Right lobe of liver (tissue), 6 donors: ENCODE measurements at regions not wholly inside any gene's neighbourhood (a gene's known extent, or its start where the extent isn't known, plus 50 kb on each side); places are given as distances from the start of the nearest gene placed in this dataset.
A peak's percentile ranks its signal among the peaks of the same experiment; 100 is the strongest.

Experiments used
- ATAC-seq, 4 donors: fragments of 200-7000 bp; cut with Tn5 transposase; one replicate each; pipeline ENCODE4 v1.9.1; 2020; ENCODE audit warnings: mild to moderate bottlenecking in 4 of 4, moderate library complexity in 4 of 4
- DNase-seq, 3 donors: peaks; one replicate each; pipeline ENCODE4 v3.0.0-alpha.2; 2020
- H3K27ac ChIP-seq, 3 donors: fragments of 200-600 bp; one replicate each; pipeline ENCODE4 v1.8.0; 2022
- H3K27me3 ChIP-seq, 2 donors: fragments of 200-600 bp; one replicate each; pipeline ENCODE4 v1.8.0; 2022
- H3K36me3 ChIP-seq, 4 donors: fragments of 200-600 bp; sonication (generic) in 1 of 4; one replicate each; pipeline versions ENCODE4 v1.5.1 to v1.8.0; 2017 to 2022; ENCODE audit warnings: control low read depth in 1 of 4
- H3K4me1 ChIP-seq, 4 donors: fragments of 200-600 bp; sonication (generic) in 1 of 4; one replicate each; pipeline versions ENCODE4 v1.5.1 to v1.8.0; 2017 to 2022; ENCODE audit warnings: control low read depth in 1 of 4
- H3K4me3 ChIP-seq, 3 donors: fragments of 200-600 bp; one replicate each; pipeline ENCODE4 v1.8.0; 2022
- H3K9me3 ChIP-seq, 4 donors: fragments of 200-600 bp; sonication (generic) in 1 of 4; one replicate each; pipeline versions ENCODE4 v1.5.1 to v1.8.0; 2017 to 2022; ENCODE audit warnings: control low read depth in 1 of 4
- POLR2A ChIP-seq: fragments of 450-650 bp; IDR thresholded peaks from one replicate; pipeline ENCODE4 v1.6.1; 2017; ENCODE audit warnings: antibody characterized with exemption, mild to moderate bottlenecking
- WGBS: methylation state at CpG from one replicate; pipeline ENCODE4 v1.1.6; 2018; ENCODE audit warnings: low coverage, low lambda C conversion rate; ENCODE audit not compliant: insufficient coverage; ENCODE audit errors: missing lambda C conversion rate; 5-methylcytosine and 5-hydroxymethylcytosine counted together
- intact Hi-C, 2 donors: fragments of 100-400 bp; cut with DNase I; formaldehyde crosslinking; loops; one replicate each; pipeline versions ENCODE4 v1.11.2 to v1.14.1; 2022
- TF ChIP-seq, protein P1 (sequence below), 4 donors: fragments of 200-600 bp in 3 of 4; fragments of 450-650 bp in 1 of 4; IDR thresholded peaks; one replicate each; pipeline versions ENCODE4 v1.5.1 to v1.8.0; 2016 to 2022; ENCODE audit warnings: antibody characterized with exemption in 4 of 4, mild to moderate bottlenecking in 2 of 4
- donor health status: DM: no; HTN: yes; CAD: no.
- donor health status: DM: no; HTN: no; CAD: no.
- donor health status: DM: no; HTN: no; CAD: no.
- donor health status: DM: no; HTN: yes; CAD: no.
- donor health status: DM: no; HTN: yes; CAD: no.

- H3K9me3 ChIP-seq = no peaks in the 10 kb centered on the region
- H3K36me3 ChIP-seq = no peaks in the 10 kb centered on the region
- H3K27me3 ChIP-seq = no peaks in the 10 kb centered on the region
- no peak overlapping the region for H3K4me3 ChIP-seq
- ATAC-seq (no peak), DNase-seq (peak in 1 of 3 donors; percentile 8)
- TF ChIP-seq POLR2A = no peak
- TF ChIP-seq, protein P1, sequence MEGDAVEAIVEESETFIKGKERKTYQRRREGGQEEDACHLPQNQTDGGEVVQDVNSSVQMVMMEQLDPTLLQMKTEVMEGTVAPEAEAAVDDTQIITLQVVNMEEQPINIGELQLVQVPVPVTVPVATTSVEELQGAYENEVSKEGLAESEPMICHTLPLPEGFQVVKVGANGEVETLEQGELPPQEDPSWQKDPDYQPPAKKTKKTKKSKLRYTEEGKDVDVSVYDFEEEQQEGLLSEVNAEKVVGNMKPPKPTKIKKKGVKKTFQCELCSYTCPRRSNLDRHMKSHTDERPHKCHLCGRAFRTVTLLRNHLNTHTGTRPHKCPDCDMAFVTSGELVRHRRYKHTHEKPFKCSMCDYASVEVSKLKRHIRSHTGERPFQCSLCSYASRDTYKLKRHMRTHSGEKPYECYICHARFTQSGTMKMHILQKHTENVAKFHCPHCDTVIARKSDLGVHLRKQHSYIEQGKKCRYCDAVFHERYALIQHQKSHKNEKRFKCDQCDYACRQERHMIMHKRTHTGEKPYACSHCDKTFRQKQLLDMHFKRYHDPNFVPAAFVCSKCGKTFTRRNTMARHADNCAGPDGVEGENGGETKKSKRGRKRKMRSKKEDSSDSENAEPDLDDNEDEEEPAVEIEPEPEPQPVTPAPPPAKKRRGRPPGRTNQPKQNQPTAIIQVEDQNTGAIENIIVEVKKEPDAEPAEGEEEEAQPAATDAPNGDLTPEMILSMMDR (IDR thresholded peaks at IDR 0.05) = no peak
- no peak overlapping the region for H3K27ac ChIP-seq
- WGBS = 68% methylated on average over 12 of the region's 28 CpGs
- intact Hi-C loops = no loop called here
- peaks cover 0 to 8% (median 0%) of the 10 kb centered on the region in 4 donors for H3K4me1 ChIP-seq
Observed at GRCh38 chr17:77889866-77890760, 68.4 kb upstream of the TNRC6C start.

DNA sequence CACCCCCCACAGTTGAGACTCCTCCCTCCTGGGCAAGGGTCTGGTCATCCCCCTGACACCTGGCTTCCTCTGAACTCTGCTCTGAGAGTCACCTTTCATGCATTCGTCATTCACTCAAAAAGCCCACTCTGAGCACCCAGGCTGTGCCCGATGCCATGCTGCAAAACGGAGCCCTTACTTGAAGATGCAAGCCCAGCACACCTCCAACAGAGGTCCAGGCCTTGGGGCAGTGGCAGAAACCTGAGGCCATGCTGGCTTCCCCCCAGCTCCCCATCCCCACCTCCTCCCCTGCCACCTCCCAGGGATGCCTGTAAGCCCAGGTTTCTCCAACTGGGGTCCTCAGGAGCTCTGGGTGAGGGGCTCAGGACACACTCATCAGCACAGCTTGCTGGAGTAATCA is 67.7 kb upstream of the TNRC6C start:
- no peaks in the 10 kb centered on the region for H3K36me3 ChIP-seq
- H3K9me3 ChIP-seq = no peaks in the 10 kb centered on the region
- intact Hi-C loops = no loop called here
- ATAC-seq (no peak), DNase-seq (no peak)
- H3K4me3 ChIP-seq = no peak overlapping the region
- H3K4me1 ChIP-seq = peaks cover 0 to 8% (median 0%) of the 10 kb centered on the region in 4 donors
- no peak overlapping the region for H3K27ac ChIP-seq
- TF ChIP-seq POLR2A = no peak
- TF ChIP-seq, protein P1 (IDR thresholded peaks at IDR 0.05) = no peak
- WGBS = no CpG with 5 or more reads among the region's 3 CpGs
- H3K27me3 ChIP-seq = no peaks in the 10 kb centered on the region

DNA sequence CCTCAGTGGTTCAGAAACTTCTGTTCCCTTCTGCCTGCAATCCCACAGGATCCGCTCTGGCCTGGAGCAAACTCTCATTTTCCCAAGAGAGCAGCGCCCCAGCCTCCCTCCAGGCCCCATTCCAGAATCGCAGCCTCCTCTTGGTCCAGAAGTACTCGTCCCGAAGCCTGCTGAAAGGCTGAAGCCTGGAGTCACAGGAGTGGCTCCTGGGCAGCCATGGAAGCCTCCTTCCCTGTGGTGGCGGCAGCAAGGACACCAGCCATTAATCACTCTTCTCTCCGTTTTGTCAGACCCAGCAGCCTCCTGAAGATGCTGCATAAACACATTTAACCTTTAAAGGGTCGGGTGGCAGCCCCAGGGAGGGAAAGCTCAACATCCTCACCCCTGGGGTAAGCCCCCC is 66.9 kb upstream of the TNRC6C start:
- intact Hi-C loops = no loop called here

GRCh38 chr17:77892031-77892430 is 66.5 kb upstream of the TNRC6C start:
- Histone ChIP-seq H3K4me1 (peaks cover 0 to 8% (median 0%) of the 10 kb centered on the region in 4 donors), H3K27ac (no peak overlapping the region), H3K9me3 (no peaks in the 10 kb centered on the region), H3K27me3 (no peaks in the 10 kb centered on the region), H3K36me3 (no peaks in the 10 kb centered on the region), H3K4me3 (no peak overlapping the region)
- TF ChIP-seq, protein P1 (IDR thresholded peaks at IDR 0.05) = no peak
- TF ChIP-seq POLR2A = no peak
- ATAC-seq (no peak), DNase-seq (no peak)
- intact Hi-C loops = no loop called here
- WGBS = 80% methylated on average over 3 of the region's 7 CpGs

More for the DNA sequence above, 66.9 kb upstream of the TNRC6C start:
- Histone ChIP-seq H3K4me1 (peaks cover 0 to 8% (median 0%) of the 10 kb centered on the region in 4 donors), H3K27me3 (no peaks in the 10 kb centered on the region), H3K4me3 (no peak overlapping the region), H3K9me3 (no peaks in the 10 kb centered on the region), H3K36me3 (no peaks in the 10 kb centered on the region), H3K27ac (no peak overlapping the region)
- 38% methylated on average over 8 of the region's 8 CpGs for WGBS
- no peak for DNase-seq
- ATAC-seq = no peak
- TF ChIP-seq, protein P1 (IDR thresholded peaks at IDR 0.05) = no peak
- no peak for TF ChIP-seq POLR2A
